MCF 10A (cell line): ENCODE measurements at regions not wholly inside any gene's neighbourhood (a gene's known extent, or its start where the extent isn't known, plus 50 kb on each side); places are given as distances from the start of the nearest gene placed in this dataset.
A peak's percentile ranks its signal among the peaks of the same experiment; 100 is the strongest.

Experiments
- BruUV-seq: library from RNA; stranded (reverse); fragments of 400-500 nt; replicated peaks from 2 replicates; lab custom pipeline; 2021; lab: Mats Ljungman, UMichigan
- CTCF ChIA-PET: fragments of 300-600 bp; sonication (Branson Sonifier 250); formaldehyde crosslinking; extraction: SDS; loops from one replicate; lab custom pipeline; 2021; ENCODE audit warnings: antibody characterized with exemption, inconsistent platforms; lab: Yijun Ruan, JAX
- POLR2A ChIA-PET: fragments of 300-600, 350-650 bp; sonication (Branson Sonifier 250); formaldehyde crosslinking; extraction: SDS; loops from one replicate; lab custom pipeline; 2020; ENCODE audit warnings: antibody characterized with exemption, inconsistent platforms; lab: Yijun Ruan, JAX
- DNase-seq: peaks from one replicate; pipeline ENCODE4 v3.0.0-alpha.2; 2018; ENCODE audit not compliant: unreplicated experiment
- H3K27ac Mint-ChIP-seq: one replicate; pipeline ENCODE4 v1.8.0; 2022; ENCODE audit warnings: mild to moderate bottlenecking, low read depth, mixed read lengths; ENCODE audit not compliant: unreplicated experiment
- H3K27me3 Mint-ChIP-seq: one replicate; pipeline ENCODE4 v1.8.0; 2022; ENCODE audit warnings: mixed read lengths; ENCODE audit not compliant: insufficient read depth, unreplicated experiment
- H3K36me3 Mint-ChIP-seq: one replicate; pipeline ENCODE4 v1.8.0; 2022; ENCODE audit warnings: mild to moderate bottlenecking, moderate library complexity, mixed read lengths; ENCODE audit not compliant: insufficient read depth, unreplicated experiment
- H3K4me1 Mint-ChIP-seq: one replicate; pipeline ENCODE4 v1.8.0; 2022; ENCODE audit warnings: mixed read lengths; ENCODE audit not compliant: insufficient read depth, unreplicated experiment
- H3K4me3 Mint-ChIP-seq: one replicate; pipeline ENCODE4 v1.8.0; 2022; ENCODE audit warnings: mild to moderate bottlenecking, moderate library complexity, mixed read lengths; ENCODE audit not compliant: unreplicated experiment
- H3K9me3 Mint-ChIP-seq: one replicate; pipeline ENCODE4 v1.8.0; 2022; ENCODE audit warnings: mixed read lengths; ENCODE audit not compliant: unreplicated experiment
- CTCF ChIP-seq: fragments of 200-600 bp; IDR thresholded peaks from one replicate; pipeline ENCODE4 v1.8.0; 2022; ENCODE audit warnings: antibody characterized with exemption, mild to moderate bottlenecking; ENCODE audit not compliant: unreplicated experiment
- intact Hi-C: fragments of 100-400 bp; cut with micrococcal nuclease; formaldehyde crosslinking; loops from 2 replicates; pipeline ENCODE4 v1.14.1; 2022

GRCh38 chr1:181179279-181179986 lies 90.9 kb downstream of the IER5 start:
- Mint-ChIP-seq H3K4me1 (peaks cover 9% of the 10 kb centered on the region), H3K27me3 (peaks cover 18% of the 10 kb centered on the region), H3K9me3 (no peaks in the 10 kb centered on the region), H3K4me3 (no peak overlapping the region), H3K27ac (no peak overlapping the region), H3K36me3 (no peaks in the 10 kb centered on the region)
- no TSS peak for BruUV-seq
- CTCF ChIA-PET = interaction anchor here (0.6 to 3.3 kb wide), 12 partner anchors 9 to 901 kb away, joined by 3 to 19 read pairs (median 4); no protein-coding TSS in a partner anchor
- intact Hi-C loops = no loop called here
- POLR2A ChIA-PET = interaction anchor here (0.7 kb wide), 1 partner anchor 241 kb away, joined by 3 read pairs; no protein-coding TSS in a partner anchor
- TF ChIP-seq CTCF = no peak
- no peak for DNase-seq

GRCh38 chr1:181179987-181180365 lies 91.5 kb downstream of the IER5 start:
- no peak for TF ChIP-seq CTCF
- ChIA-PET CTCF (interaction anchor here (0.6 to 3.3 kb wide), 9 partner anchors 9 to 250 kb away, joined by 3 to 19 read pairs (median 5); no protein-coding TSS in a partner anchor), POLR2A (interaction anchor here (0.9 kb wide), 1 partner anchor 9 kb away, joined by 4 read pairs; no protein-coding TSS in a partner anchor)
- DNase-seq = peak; percentile 45
- BruUV-seq = no TSS peak
- Mint-ChIP-seq H3K27me3 (peaks cover 24% of the 10 kb centered on the region), H3K9me3 (no peaks in the 10 kb centered on the region), H3K4me1 (peaks cover 9% of the 10 kb centered on the region), H3K36me3 (no peaks in the 10 kb centered on the region), H3K27ac (no peak overlapping the region), H3K4me3 (no peak overlapping the region)
- intact Hi-C loops = loop anchor here (10.0 kb wide), 1 partner anchor 1435 kb away; no protein-coding TSS in a partner anchor

- BruUV-seq = no TSS peak
- H3K4me1 Mint-ChIP-seq = peaks cover 9% of the 10 kb centered on the region
- POLR2A ChIA-PET = interaction anchor here (0.9 kb wide), 1 partner anchor 9 kb away, joined by 4 read pairs; no protein-coding TSS in a partner anchor
These were observed 92.0 kb downstream of the IER5 start for GRCh38 chr1:181180407-181181031.

More at GRCh38 chr1:181180407-181181031, 92.0 kb downstream of the IER5 start:
- H3K36me3 Mint-ChIP-seq = no peaks in the 10 kb centered on the region
- no peak for TF ChIP-seq CTCF
- H3K27me3 Mint-ChIP-seq = peaks cover 29% of the 10 kb centered on the region
- H3K9me3 Mint-ChIP-seq = no peaks in the 10 kb centered on the region
- no peak overlapping the region for H3K4me3 Mint-ChIP-seq
- CTCF ChIA-PET = interaction anchor here (0.7 to 3.3 kb wide), 8 partner anchors 9 to 250 kb away, joined by 3 to 19 read pairs (median 8); no protein-coding TSS in a partner anchor
- DNase-seq = no peak
- H3K27ac Mint-ChIP-seq = no peak overlapping the region
- intact Hi-C loops = loop anchor here (10.0 kb wide), 1 partner anchor 1434 kb away; no protein-coding TSS in a partner anchor
